HG02885 (cell line): ENCODE measurements at regions not wholly inside any gene's neighbourhood (a gene's known extent, or its start where the extent isn't known, plus 50 kb on each side); places are given as distances from the start of the nearest gene placed in this dataset.
"Not testable (repeated sequence)": the region's sequence is repeated elsewhere in the genome, so short reads cannot be mapped to it uniquely, and the experiment has no call there.

Experiments
- ATAC-seq: cut with Tn5 transposase; IDR thresholded peaks from one replicate; pipeline ENCODE4 v1.9.1; 2021; ENCODE audit warnings: mild to moderate bottlenecking; ENCODE audit not compliant: unreplicated experiment, poor library complexity

DNA sequence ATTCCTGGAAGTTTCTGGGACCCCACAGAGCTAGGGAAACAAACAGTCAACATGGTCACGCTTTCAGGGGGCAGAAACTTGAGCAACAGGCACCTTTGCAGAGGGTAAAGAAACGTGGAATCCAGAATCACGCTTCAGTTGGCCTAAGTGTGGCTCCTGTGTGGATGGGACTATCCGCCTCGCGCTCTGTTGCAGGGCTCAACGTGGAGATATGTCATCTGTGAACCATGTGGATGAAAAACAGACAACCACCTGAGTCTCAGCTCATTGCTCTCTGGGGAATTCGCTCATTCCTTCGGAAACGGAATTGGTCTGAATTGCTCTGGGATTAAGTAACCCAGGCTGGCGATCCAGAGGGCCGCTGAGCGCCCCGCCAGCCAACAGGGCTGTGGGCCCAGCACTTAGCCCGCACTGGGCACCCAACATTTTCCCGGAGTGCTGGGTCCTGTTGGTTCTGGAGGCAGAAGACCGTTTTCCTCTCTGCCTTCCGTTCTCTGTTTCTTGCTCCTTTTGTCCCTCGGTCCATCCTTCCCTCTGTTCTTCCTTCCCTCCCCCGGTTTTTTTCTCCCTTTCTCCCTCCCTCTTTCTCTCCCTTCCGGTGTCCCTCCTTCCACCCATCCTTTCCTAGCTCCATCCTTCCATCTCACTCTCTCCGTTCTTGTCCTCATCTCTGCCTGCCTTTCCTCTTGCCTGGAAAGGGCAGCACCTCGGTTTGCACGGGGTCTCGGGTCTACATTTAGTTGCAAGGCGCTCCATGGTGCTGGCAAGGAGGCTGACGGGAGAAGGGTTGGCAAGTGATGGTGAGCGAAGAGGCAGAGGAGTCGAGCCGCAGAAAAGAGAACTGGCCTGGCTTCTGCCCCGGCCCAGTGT, 1379.8 kb upstream of the DEFB115 start:
- not testable (repeated sequence) for ATAC-seq

DNA sequence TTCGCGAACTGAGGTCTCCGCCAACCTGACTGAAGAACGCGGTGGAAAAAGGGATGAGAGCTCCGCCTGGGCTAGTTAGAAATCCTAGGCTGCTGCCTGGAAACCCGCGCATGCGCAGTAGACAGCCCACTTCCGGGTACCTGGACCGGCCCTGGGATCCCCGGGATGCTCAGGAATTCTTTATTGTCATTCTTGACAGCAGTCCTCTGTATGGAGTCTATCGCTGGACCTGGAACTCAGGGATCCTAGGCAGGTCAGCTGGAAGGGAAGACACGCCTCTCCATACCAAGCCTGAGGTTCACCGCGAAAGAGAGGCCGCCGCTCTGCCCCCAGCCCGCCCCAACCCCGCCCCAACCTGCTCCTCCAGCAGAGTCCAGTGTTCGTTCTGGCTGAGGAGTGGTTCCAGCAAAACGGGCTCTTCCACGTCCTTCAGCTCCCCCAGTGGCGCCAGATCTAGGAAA, 1379.2 kb upstream of the DEFB115 start:
- ATAC-seq: no peak

- ATAC-seq: peak; percentile 54
These were observed 1378.6 kb upstream of the DEFB115 start for GRCh38 chr20:29878777-29879442.

DNA sequence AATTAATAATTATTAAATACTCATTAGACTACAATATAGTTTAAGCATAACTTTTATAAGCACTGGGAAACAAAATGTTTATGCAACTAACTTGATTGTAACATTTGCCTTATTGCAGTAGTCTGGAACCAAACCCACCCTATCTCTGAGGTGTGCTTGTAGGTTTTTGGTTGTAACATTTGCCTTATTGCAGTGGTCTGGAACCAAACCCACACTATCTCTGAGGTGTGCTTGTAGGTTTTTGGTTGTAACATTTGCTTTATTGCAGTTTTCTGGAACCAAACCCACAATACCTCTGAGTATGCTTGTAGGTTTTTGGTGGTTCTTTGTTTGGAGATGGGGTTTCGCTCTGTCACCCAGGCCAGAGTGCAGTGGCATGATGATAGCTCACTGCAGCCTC, 1376.4 kb upstream of the DEFB115 start:
- ATAC-seq: not testable (repeated sequence)

GRCh38 chr20:29883514-29884219, 1373.8 kb upstream of the DEFB115 start:
- not testable (repeated sequence) for ATAC-seq

DNA sequence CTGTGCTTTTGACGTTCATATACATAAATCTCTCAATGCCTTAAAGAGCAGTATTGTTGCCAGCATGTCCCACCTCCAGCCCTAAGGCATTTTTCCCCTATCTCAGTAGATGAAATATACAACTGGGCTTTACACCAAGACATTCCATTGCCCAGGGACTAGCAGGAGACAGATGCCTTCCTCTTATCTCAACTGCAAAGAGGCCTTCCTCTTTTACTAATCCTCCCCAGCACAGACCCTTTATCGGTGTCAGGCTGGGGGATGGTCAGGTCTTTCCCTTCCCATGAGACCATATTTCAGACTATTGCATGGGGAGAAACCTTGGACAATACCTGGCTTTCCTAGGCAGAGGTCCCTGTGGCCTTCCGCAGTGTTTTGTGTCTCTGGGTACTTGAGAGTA, 1373.1 kb upstream of the DEFB115 start:
- not testable (repeated sequence) for ATAC-seq

DNA sequence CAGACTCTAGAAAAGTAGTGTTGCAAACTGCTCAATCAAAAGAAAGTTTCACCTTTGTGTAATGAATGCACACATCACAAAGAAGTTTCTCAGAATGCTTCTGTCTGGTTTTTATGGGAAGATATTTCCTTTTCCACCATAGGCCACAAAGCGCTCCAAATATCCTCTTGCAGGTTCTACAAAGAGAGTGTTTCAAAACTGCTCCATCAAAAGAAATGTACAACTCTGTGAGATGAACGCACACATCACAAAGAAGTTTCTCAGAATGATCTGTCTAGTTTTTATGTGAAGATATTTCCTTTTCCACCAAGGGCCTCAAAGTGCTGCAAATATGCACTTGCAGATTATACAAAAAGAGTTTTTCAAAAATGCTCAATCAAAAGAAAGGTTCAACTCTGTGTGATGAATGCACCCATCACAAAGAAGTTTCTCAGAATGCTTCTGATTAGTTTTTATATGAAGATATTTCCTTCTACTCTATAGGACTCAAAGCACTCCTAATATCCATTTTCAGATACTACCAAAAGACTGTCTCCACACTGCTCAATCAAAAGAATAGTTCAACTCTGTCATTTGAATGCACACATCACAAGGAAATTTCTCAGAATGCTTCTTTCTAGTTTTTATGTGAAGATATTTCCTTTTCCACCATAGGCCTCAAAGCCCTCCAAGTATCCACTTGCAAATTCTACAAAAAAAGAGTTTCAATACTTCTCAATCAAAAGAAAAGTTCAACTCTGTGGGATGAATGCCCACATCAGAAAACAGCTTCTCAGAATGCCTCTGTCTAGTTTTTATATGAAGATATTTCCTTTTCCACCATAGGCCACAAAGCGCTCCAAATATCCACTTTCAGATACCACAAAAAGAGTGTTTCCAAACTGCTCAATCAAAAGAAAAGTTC, 1371.9 kb upstream of the DEFB115 start:
- ATAC-seq: not testable (repeated sequence)

DNA sequence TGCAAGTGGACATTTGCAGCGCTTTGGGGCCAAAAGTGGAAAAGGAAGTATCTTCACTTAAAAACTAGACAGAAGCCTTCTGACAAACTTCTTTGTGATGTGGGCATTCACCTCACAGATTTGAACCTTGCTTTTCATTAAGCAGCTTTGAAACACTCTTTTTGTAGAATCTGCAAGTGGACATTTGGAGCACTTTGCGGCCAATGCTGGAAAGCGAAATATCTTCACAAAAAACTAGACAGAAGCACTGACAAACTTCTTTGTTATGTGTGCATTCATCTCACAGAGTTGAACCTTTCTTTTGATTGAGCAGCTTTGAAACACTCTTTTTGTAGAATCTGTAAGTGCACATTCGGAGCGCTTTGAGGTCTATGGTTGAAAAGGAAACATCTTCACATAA, 1365.9 kb upstream of the DEFB115 start:
- ATAC-seq: not testable (repeated sequence)
